H54 (cell line): ENCODE measurements at regions not wholly inside any gene's neighbourhood (a gene's known extent, or its start where the extent isn't known, plus 50 kb on each side); places are given as distances from the start of the nearest gene placed in this dataset.
"Not testable (repeated sequence)": the region's sequence is repeated elsewhere in the genome, so short reads cannot be mapped to it uniquely, and the experiment has no call there.

Experiments
- DNase-seq: peaks from one replicate; pipeline ENCODE4 v3.0.0; 2011; ENCODE audit warnings: low spot score, mixed read lengths; ENCODE audit not compliant: insufficient read length
- FAIRE-seq: peaks from 3 replicates; lab custom pipeline; 2011; peaks lifted over from hg19 to GRCh38; lab: Jason Lieb, UNC
- POLR2A ChIP-seq: IDR thresholded peaks from 2 replicates; pipeline ENCODE4 v1.6.1; 2011; ENCODE audit warnings: low read depth, mild to moderate bottlenecking, low read length

GRCh38 chr18:22513721-22514481 is 96.2 kb upstream of the CTAGE1 start:
- no peak for TF ChIP-seq POLR2A
- FAIRE-seq (no peak), DNase-seq (no peak)

GRCh38 chr18:22514655-22515054 is 96.9 kb upstream of the CTAGE1 start:
- no peak for FAIRE-seq
- DNase-seq, result no peak
- TF ChIP-seq POLR2A, result no peak

- DNase-seq (no peak), FAIRE-seq (no peak)
- TF ChIP-seq POLR2A, result no peak
Observed at GRCh38 chr18:22515250-22515649, 97.5 kb upstream of the CTAGE1 start.

GRCh38 chr18:22517356-22517755 is 99.6 kb upstream of the CTAGE1 start:
- no peak for TF ChIP-seq POLR2A
- DNase-seq (no peak), FAIRE-seq (no peak)

GRCh38 chr18:22521026-22521707 is 103.5 kb upstream of the CTAGE1 start:
- DNase-seq (no peak), FAIRE-seq (no peak)
- TF ChIP-seq POLR2A, result no peak

- DNase-seq (no peak), FAIRE-seq (no peak)
- TF ChIP-seq POLR2A, result no peak
Observed at GRCh38 chr18:22523481-22523880, 105.8 kb upstream of the CTAGE1 start.

- FAIRE-seq (no peak), DNase-seq (no peak)
- TF ChIP-seq POLR2A, result no peak
Observed at GRCh38 chr18:22524783-22525182, 107.1 kb upstream of the CTAGE1 start.

- no peak for TF ChIP-seq POLR2A
- FAIRE-seq (no peak), DNase-seq (no peak)
Observed at GRCh38 chr18:22525313-22525712, 107.6 kb upstream of the CTAGE1 start.

- TF ChIP-seq POLR2A, result no peak
- DNase-seq (no peak), FAIRE-seq (no peak)
Observed at GRCh38 chr18:22525883-22526282, 108.2 kb upstream of the CTAGE1 start.

GRCh38 chr18:22528291-22528690 is 110.6 kb upstream of the CTAGE1 start:
- FAIRE-seq (no peak), DNase-seq (no peak)
- TF ChIP-seq POLR2A, result no peak

- FAIRE-seq, DNase-seq: not testable (repeated sequence)
Observed at GRCh38 chr18:22534706-22535105, 117.0 kb upstream of the CTAGE1 start.

- DNase-seq (no peak), FAIRE-seq (no peak)
- no peak for TF ChIP-seq POLR2A
Observed at GRCh38 chr18:22536558-22536957, 118.8 kb upstream of the CTAGE1 start.

GRCh38 chr18:22538426-22538825 is 120.7 kb upstream of the CTAGE1 start:
- DNase-seq (no peak), FAIRE-seq (no peak)
- no peak for TF ChIP-seq POLR2A

GRCh38 chr18:22539051-22539765 is 121.5 kb upstream of the CTAGE1 start:
- no peak for FAIRE-seq
- TF ChIP-seq POLR2A, result no peak
- no peak for DNase-seq
